ENCODE measurements at regions not wholly inside any gene's neighbourhood (a gene's known extent, or its start where the extent isn't known, plus 50 kb on each side); places are given as distances from the start of the nearest gene placed in this dataset.
"Not testable (repeated sequence)": the region's sequence is repeated elsewhere in the genome, so short reads cannot be mapped to it uniquely, and the experiment has no call there.

GRCh38 chr7:29751012-29751411 is 55.3 kb upstream of the WIPF3 start:
- not testable (repeated sequence) for H3K4me1 ChIP-seq; H3K9me3 ChIP-seq; DNase-seq (ENCODE audit: low spot score in 2 of 2); H3K27me3 ChIP-seq (ENCODE audit: low read depth); H3K4me3 ChIP-seq; H3K36me3 ChIP-seq (replicated peaks)
- in situ Hi-C loops (cut with MboI; ENCODE audit: low sequenced_read_pairs), result loop anchor here (5.0 kb wide), 1 partner anchor 166 kb away; no protein-coding TSS in a partner anchor

- no peak for DNase-seq (ENCODE audit: low spot score in 2 of 2)
Measured at GRCh38 chr7:29754874-29755490, 51.3 kb upstream of the WIPF3 start.

More at GRCh38 chr7:29754874-29755490, 51.3 kb upstream of the WIPF3 start:
- Histone ChIP-seq H3K4me1 (no peaks in the 10 kb centered on the region), H3K36me3 (replicated peaks) (no peaks in the 10 kb centered on the region), H3K4me3 (no peak overlapping the region), H3K27me3 (ENCODE audit: low read depth) (peaks cover 3% of the 10 kb centered on the region; the same call in 1 of the 2 replicates), H3K9me3 (no peaks in the 10 kb centered on the region)
- in situ Hi-C loops (cut with MboI; ENCODE audit: low sequenced_read_pairs), result loop anchor here (5.0 kb wide), 1 partner anchor 162 kb away; no protein-coding TSS in a partner anchor

Measured in HAP-1 (cell line).